ENCODE measurements at regions not wholly inside any gene's neighbourhood (a gene's known extent, or its start where the extent isn't known, plus 50 kb on each side); places are given as distances from the start of the nearest gene placed in this dataset.

DNA sequence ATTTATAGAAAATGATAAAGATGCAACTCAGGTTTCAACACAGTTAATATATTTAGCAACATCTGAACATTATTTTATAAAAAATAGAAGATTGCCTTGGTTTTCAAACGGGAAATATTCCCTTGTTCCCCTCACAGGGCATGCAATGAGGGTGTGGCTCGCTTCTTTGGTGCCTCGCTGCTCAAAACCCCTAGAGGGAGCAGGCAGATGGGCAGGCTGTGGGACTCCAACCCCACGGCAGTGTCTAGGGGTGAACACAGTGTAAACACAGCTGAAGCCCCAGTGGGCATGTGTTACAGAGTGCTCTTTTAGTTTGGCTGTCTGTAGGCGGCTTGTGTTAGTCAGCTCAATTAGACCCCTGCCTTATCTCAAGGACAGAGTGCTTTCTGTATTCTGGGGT, 560.8 kb upstream of the IMPG1 start:
- TF ChIP-seq, protein P1, sequence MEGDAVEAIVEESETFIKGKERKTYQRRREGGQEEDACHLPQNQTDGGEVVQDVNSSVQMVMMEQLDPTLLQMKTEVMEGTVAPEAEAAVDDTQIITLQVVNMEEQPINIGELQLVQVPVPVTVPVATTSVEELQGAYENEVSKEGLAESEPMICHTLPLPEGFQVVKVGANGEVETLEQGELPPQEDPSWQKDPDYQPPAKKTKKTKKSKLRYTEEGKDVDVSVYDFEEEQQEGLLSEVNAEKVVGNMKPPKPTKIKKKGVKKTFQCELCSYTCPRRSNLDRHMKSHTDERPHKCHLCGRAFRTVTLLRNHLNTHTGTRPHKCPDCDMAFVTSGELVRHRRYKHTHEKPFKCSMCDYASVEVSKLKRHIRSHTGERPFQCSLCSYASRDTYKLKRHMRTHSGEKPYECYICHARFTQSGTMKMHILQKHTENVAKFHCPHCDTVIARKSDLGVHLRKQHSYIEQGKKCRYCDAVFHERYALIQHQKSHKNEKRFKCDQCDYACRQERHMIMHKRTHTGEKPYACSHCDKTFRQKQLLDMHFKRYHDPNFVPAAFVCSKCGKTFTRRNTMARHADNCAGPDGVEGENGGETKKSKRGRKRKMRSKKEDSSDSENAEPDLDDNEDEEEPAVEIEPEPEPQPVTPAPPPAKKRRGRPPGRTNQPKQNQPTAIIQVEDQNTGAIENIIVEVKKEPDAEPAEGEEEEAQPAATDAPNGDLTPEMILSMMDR (IDR thresholded peaks at IDR 0.05; ENCODE audit: borderline replicate concordance, insufficient read depth, low read depth, low read length): no peak
- no peak overlapping the region for H3K4me3 ChIP-seq (ENCODE audit: low read depth, low read length)

DNA sequence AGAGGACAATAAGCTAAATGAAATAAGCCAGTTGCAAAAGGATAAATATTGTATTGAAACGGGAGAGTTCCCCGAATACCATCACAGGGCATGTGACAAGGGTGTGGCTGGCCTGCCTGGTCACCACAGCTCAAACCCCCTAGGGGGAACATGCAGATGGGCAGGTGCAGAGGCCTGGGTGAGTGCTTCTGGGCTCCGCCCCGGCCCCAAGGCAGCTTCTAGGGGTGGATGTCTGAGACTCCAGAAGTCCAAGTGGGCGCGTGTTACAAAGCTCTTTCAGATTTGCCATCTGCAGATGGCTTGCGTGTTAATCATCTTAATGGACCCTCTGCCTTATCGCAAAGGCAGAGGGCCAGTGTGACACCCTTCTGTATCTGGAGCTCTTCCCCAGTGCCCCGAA, 559.2 kb upstream of the IMPG1 start:
- no peak overlapping the region for H3K4me3 ChIP-seq (ENCODE audit: low read depth, low read length)
- TF ChIP-seq, protein P1 (IDR thresholded peaks at IDR 0.05; ENCODE audit: borderline replicate concordance, insufficient read depth, low read depth, low read length): no peak

DNA sequence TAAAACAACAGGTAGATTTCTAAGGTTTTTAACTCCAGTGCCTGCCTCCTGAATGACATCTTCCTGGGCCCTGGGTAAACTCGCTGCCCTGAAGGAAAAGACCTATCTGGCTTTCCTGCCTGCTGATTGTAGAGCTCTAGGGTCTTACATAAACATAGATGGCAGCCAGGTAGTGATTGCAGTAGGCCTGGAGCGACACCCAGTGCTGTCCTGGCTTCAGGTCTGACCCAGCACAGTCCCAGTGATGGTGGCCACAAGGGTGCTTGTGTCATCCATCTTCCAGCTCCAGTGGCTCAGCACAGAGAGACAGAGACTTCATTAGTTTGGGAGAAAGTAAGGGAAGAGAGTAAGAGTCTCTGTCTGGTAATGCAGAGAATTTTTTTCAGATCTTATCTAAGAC, 542.9 kb upstream of the IMPG1 start:
- no peak overlapping the region for H3K4me3 ChIP-seq (ENCODE audit: low read depth, low read length)
- TF ChIP-seq, protein P1 (IDR thresholded peaks at IDR 0.05; ENCODE audit: borderline replicate concordance, insufficient read depth, low read depth, low read length): no peak

DNA sequence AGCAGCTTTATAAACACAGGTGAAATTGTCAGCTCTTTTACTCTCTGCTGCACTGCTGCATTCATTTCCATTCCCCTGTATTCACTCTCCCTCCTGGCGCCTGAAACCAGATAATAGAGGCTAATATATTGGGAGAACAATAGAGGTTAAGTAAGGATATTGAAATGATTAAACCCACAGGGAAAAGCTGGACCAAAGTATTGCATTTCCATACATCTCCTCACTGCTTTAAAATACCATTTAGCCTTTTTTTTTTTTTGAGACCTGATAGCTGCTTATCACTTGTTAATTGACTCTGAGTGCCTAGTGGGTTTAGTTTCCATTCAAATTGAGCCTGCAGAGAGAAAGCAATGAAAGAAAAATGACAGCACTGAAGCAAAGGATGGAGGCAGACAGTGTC, 540.5 kb upstream of the IMPG1 start:
- H3K4me3 ChIP-seq (ENCODE audit: low read depth, low read length): no peak overlapping the region
- TF ChIP-seq, protein P1 (IDR thresholded peaks at IDR 0.05; ENCODE audit: borderline replicate concordance, insufficient read depth, low read depth, low read length): no peak

DNA sequence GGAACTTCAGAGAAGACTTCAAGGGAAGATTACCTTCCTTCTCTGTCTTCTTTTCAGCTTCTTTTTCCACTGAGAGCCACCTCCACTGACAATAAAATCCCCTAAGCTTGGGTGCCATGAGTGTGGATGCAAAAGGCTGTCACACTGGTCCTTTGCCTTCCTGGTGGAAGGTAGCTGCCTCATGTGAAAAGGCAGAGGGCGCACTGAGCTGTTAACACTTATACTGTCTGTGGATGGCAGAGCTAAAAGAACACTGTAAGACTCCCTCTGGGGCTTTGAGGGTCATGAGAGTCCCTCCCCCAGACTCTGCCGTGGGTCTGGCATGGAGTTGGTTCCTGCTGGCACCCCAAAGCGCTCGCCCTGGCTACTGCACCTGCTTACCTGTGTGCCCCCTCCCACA, 536.7 kb upstream of the IMPG1 start:
- no peak overlapping the region for H3K4me3 ChIP-seq (ENCODE audit: low read depth, low read length)
- TF ChIP-seq, protein P1 (IDR thresholded peaks at IDR 0.05; ENCODE audit: borderline replicate concordance, insufficient read depth, low read depth, low read length): no peak

DNA sequence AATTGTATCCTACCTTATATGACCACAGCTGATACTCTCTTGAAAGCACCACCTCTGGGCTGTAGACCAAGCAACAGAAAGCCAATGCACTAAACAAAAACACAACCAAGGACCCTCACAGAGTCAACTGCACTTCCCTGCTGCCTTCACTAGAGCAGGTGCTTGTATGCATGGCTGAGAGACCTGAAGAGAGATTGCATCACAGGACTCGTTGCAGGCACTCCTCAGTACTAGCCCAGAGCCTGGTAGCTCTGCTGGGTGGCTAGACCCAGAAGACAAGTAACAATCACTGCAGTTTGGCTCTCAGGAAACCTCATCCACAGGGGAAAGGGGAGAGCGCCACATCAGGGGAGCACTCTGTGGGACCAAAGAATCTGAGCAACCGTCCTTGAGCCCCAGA, 521.6 kb upstream of the IMPG1 start:
- H3K4me3 ChIP-seq (ENCODE audit: low read depth, low read length): no peak overlapping the region
- TF ChIP-seq, protein P1 (IDR thresholded peaks at IDR 0.05; ENCODE audit: borderline replicate concordance, insufficient read depth, low read depth, low read length): no peak

DNA sequence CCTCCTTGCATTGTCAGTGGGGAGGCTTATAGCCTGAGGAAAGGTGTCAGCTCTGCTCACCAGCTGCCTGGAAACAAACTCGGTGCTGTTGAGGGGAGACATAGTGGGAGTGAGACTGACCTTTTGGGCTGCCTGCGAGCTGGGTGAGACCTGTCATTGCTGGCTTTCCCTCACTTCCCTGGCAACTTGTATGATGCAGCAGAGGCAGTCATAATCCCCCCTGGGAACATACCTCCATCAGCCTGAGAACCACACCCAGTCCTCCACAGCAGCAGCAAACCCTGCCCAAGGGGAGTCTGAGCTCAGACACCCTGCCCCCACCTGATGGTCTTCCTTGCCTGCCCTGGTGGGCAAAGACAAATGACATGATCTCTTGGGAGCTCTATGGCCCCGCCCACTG, 521.2 kb upstream of the IMPG1 start:
- TF ChIP-seq, protein P1 (IDR thresholded peaks at IDR 0.05; ENCODE audit: borderline replicate concordance, insufficient read depth, low read depth, low read length): no peak
- H3K4me3 ChIP-seq (ENCODE audit: low read depth, low read length): no peak overlapping the region

Data from GM12875 (cell line).